Stimulated activated CD4-positive, alpha-beta T cell treated with anti-CD3 and anti-CD28 coated beads, Interleukin-1b, Interleukin-23, amount 100 ng/mL, for 24 hours (primary cell): ENCODE measurements at regions not wholly inside any gene's neighbourhood (a gene's known extent, or its start where the extent isn't known, plus 50 kb on each side); places are given as distances from the start of the nearest gene placed in this dataset.
"Not testable (repeated sequence)": the region's sequence is repeated elsewhere in the genome, so short reads cannot be mapped to it uniquely, and the experiment has no call there.

ENCODE experiments used
- DNase-seq, 4 experiments: peaks; one replicate each; pipeline ENCODE4 v3.0.0-alpha.2; 2020; ENCODE audit warnings: low read depth in 4 of 4, low spot score in 1 of 4

- no peak for DNase-seq
These were observed 122.9 kb downstream of the CAVIN4 start for GRCh38 chr9:100700689-100701318.

DNA sequence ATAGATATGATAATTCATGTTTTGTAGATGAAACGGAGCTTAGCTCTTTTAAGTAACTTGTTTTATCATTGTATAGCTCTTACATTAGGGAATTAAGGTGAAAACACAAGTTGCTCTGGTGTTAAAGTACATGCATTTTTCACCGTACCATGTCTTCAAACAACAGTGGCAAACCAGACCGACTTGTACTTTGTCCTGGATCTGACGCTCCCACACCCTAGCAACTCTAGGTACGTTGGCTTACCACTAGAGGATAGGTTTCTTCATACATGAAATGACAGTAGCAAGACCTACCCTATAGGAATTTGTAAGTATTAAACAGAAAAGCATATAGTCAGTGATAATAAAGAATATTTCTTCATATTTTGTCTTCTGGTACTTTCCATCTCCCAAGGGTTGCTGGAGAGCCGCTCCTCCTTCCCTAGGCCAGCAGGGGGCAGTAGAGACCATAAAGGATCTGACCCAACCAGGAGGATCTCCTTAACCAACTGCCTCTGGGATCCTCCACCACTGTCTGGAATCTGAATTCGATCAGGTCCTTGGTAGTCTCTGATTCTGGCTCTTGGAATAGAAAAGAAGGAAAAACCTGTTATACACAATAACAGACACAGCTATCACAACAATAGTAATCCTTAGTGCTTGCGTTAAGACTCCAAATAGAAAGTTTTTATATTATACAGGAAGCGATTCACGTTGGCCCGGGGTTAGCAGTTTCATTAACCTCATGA is 136.7 kb downstream of the CAVIN4 start:
- DNase-seq, result peak; percentile 3 to 11 (median 8)

- no peak for DNase-seq
These were observed 137.2 kb downstream of the CAVIN4 start for GRCh38 chr9:100715100-100715380.

GRCh38 chr9:100718717-100719116 is 140.8 kb downstream of the CAVIN4 start:
- DNase-seq, result no peak

DNA sequence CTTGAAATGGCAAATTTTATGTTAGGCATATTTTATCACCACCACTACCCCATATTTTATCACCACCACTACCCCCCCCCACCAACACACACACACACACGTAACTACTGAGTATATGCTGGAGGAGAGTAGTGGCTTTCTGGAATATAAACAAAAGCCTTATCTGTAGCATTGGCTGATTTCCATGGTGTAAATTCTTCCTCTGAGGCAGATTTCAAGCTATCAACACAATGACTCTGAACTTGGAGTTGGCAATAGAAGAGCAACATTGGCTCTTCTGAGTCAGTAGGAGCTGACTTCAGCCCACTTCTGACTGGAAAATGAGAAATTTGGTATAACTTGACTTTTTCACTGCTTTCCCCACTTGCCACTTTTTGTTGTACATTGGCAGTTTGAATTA is 143.0 kb downstream of the CAVIN4 start:
- DNase-seq, result no peak

DNA sequence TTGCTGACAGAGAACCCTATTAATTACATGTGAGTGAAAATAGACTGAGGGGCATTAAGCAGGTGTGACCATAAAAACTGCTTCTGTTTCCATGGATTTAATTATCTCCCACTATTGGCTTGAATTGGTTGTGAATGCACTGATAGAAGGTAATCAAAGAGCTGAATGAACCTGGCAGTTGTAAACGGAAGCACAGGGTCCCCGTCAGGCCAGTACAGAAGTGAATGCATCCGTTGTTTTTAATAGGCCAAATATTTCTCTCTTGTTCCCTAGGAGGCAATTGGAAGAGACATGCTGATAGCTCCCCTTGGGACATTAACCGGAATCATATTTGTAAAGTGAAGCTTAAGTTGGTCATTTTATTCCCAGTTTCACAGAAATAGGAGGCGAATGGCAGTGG is 147.0 kb downstream of the CAVIN4 start:
- no peak for DNase-seq

GRCh38 chr9:100725371-100725770 is 147.5 kb downstream of the CAVIN4 start:
- DNase-seq, result no peak

GRCh38 chr9:100729336-100729895 is 151.5 kb downstream of the CAVIN4 start:
- no peak for DNase-seq

- no peak for DNase-seq
These were observed 152.2 kb downstream of the CAVIN4 start for GRCh38 chr9:100730086-100730485.

DNA sequence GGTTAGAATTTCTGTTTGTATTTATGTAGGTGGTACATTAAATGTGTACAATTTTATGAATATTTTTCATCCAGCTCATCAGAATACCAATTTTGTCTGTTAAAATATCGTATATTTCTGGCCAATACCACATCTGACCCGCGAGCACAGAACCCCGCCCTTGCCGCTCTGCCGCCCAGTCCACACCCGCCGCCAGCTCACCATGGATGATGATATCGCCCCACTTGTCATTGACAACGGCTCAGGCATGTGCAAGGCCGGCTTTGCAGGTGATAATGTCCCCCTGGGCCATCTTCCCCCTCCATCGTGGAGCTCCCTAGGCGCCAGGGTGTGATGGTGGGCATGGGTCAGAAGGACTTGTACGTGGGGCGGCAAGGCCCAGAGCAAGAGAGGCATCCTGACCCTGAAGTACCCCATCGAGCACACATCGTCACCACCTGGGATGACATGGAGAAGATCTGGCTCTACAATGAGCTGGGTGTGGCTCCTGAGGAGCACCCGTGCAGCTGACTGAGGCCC is 153.2 kb downstream of the CAVIN4 start:
- no peak for DNase-seq

DNA sequence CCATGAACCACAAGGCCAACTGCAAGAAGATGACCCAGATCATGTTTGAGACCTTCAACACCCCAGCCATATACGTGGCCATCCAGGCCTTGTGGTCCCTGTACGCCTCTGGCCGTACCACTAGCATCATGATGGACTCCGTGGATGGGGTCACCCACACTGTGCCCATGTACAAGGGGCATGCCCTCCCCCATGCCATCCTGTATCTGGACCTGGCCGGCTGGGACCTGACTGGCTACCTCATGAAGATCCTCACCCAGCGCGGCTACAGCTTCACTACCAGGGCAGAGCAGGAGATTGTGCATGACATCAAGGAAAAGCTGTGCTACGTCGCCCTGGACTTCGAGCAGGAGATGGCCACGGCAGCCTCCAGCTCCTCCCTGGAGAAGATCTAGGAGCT is 153.7 kb downstream of the CAVIN4 start:
- no peak for DNase-seq

DNA sequence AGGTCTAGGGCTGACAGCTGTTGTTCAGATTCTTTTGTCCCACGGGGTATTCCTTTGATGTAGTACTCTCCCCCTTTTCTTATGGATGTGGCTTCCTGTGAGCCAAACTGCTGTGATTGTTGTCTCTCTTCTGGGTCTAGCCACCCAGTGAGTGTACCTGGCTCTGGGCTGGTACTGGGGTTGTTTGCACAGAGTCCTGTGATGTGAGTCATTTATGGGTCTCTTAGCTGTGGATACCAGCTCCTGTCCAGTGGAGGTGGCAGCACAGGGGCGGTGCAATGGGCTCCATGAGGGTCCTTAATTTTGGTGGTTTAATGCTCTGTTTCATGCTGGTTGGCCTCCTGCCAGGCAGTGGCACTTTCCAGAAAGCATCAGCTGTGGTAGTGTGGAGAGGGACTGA is 161.3 kb downstream of the CAVIN4 start:
- DNase-seq, result no peak

- no peak for DNase-seq
These were observed 161.8 kb downstream of the CAVIN4 start for GRCh38 chr9:100739666-100740065.

- not testable (repeated sequence) for DNase-seq
These were observed 171.1 kb downstream of the CAVIN4 start for GRCh38 chr9:100748930-100749329.

GRCh38 chr9:100756217-100756616 is 178.3 kb downstream of the CAVIN4 start:
- no peak for DNase-seq

DNA sequence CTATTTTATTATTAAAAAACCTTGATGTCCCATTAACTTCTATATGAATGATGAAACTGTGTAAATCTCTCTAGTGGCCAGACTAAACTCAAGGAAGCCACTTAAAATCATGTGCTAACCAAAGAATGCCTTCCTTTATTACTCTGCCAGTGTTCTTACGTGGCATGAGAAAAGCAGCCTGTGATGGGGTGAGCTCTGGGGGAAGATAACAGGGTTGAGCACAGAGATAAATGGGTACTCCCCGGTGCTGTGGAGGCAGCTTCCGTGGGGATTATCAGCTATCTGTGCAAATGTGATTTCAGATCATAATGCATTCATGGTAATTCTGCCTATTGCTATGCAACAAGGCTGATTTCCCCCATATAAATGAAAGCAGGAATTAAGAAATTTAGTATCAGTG is 181.3 kb downstream of the CAVIN4 start:
- no peak for DNase-seq

GRCh38 chr9:100761276-100761802 is 183.5 kb downstream of the CAVIN4 start:
- no peak for DNase-seq

- DNase-seq, result no peak
These were observed 196.4 kb downstream of the CAVIN4 start for GRCh38 chr9:100774326-100774725.

- no peak for DNase-seq
These were observed 197.1 kb downstream of the CAVIN4 start for GRCh38 chr9:100774962-100775361.

DNA sequence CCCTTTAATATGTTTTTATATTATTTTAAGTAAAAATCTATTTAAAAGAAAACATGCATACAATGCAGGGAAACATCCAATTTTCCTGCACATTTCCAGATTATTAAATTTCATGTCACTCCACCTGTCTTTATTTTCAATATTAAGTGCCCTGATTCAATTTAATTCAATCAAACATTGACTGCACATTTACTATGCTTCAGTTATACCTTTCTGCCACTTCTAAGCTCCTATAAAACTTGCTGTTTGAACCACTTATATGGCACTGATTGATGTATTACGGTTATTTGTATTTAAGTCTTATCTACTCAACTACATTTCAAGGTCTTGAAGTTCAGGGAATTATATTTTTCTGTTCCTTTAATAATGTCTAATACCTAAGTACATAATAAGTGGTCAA is 198.0 kb downstream of the CAVIN4 start:
- no peak for DNase-seq

DNA sequence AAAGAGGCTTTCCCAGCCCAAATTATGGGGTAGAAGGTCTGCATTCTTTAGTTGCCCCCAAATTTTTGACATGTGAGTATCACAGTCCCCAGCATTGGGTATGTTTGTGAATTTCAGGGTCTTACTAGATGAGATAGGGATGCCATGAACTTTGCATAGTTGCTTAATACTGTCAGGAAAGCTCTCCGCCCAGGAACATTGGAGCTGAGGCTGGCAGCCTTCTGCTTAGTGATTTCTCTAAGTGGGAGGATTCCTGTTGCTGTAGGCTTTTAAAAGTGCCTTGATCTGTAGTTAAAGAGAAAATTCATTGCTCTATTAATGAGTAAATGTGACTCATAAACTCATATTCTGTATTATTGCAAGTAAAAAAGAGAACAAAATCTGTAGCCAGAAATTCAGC is 206.9 kb downstream of the CAVIN4 start:
- no peak for DNase-seq

- no peak for DNase-seq
These were observed 208.1 kb downstream of the CAVIN4 start for GRCh38 chr9:100785946-100786345.
